ENCODE measurements at regions not wholly inside any gene's neighbourhood (a gene's known extent, or its start where the extent isn't known, plus 50 kb on each side); places are given as distances from the start of the nearest gene placed in this dataset.
"Not testable (repeated sequence)": the region's sequence is repeated elsewhere in the genome, so short reads cannot be mapped to it uniquely, and the experiment has no call there.

GRCh38 chr18:27363872-27364271, 178.8 kb upstream of the CHST9 start:
- no peak for DNase-seq

GRCh38 chr18:27361477-27361876, 176.4 kb upstream of the CHST9 start:
- no peak for DNase-seq

- no peak for DNase-seq
These were observed 170.2 kb upstream of the CHST9 start for GRCh38 chr18:27355308-27355707.

GRCh38 chr18:27353273-27353672, 168.2 kb upstream of the CHST9 start:
- DNase-seq: no peak

- no peak for DNase-seq
These were observed 164.3 kb upstream of the CHST9 start for GRCh38 chr18:27349284-27349882.

- DNase-seq: no peak
These were observed 146.5 kb upstream of the CHST9 start for GRCh38 chr18:27331606-27332005.

GRCh38 chr18:27314996-27315395, 129.9 kb upstream of the CHST9 start:
- DNase-seq: no peak

GRCh38 chr18:27313678-27314077, 128.6 kb upstream of the CHST9 start:
- no peak for DNase-seq

GRCh38 chr18:27312853-27313252, 127.7 kb upstream of the CHST9 start:
- no peak for DNase-seq

- DNase-seq: no peak
These were observed 127.0 kb upstream of the CHST9 start for GRCh38 chr18:27312153-27312552.

- no peak for DNase-seq
These were observed 126.0 kb upstream of the CHST9 start for GRCh38 chr18:27311114-27311513.

GRCh38 chr18:27301615-27302378, 116.7 kb upstream of the CHST9 start:
- no peak for DNase-seq

- DNase-seq: no peak
These were observed 113.2 kb upstream of the CHST9 start for GRCh38 chr18:27298214-27298804.

GRCh38 chr18:27285973-27286562, 101.0 kb upstream of the CHST9 start:
- not testable (repeated sequence) for DNase-seq

- DNase-seq: no peak
These were observed 93.0 kb upstream of the CHST9 start for GRCh38 chr18:27278131-27278530.

GRCh38 chr18:27277554-27277953, 92.4 kb upstream of the CHST9 start:
- DNase-seq: no peak

GRCh38 chr18:27276886-27277285, 91.8 kb upstream of the CHST9 start:
- no peak for DNase-seq

- no peak for DNase-seq
These were observed 91.4 kb upstream of the CHST9 start for GRCh38 chr18:27276479-27276878.

GRCh38 chr18:27274901-27275300, 89.8 kb upstream of the CHST9 start:
- DNase-seq: no peak

GRCh38 chr18:27270508-27270907, 85.4 kb upstream of the CHST9 start:
- DNase-seq: no peak

GRCh38 chr18:27263369-27263768, 78.3 kb upstream of the CHST9 start:
- DNase-seq: no peak

GRCh38 chr18:27261769-27262549, 76.9 kb upstream of the CHST9 start:
- DNase-seq: no peak

GRCh38 chr18:27253571-27253970, 68.5 kb upstream of the CHST9 start:
- DNase-seq: no peak

Measured in inflammatory macrophage treated with lipopolysaccharide for 4 hours (primary cell).